ENCODE measurements at regions not wholly inside any gene's neighbourhood (a gene's known extent, or its start where the extent isn't known, plus 50 kb on each side); places are given as distances from the start of the nearest gene placed in this dataset.

- Histone ChIP-seq H2AFZ (ENCODE audit: low read depth, low read length) (no peak overlapping the region), H3K4me1 (ENCODE audit: insufficient read depth, low read length) (no peaks in the 10 kb centered on the region), H3K9me3 (ENCODE audit: insufficient read depth, low read depth, low read length) (no peaks in the 10 kb centered on the region), H3K9ac (ENCODE audit: low read length) (no peak overlapping the region), H3K36me3 (ENCODE audit: insufficient read depth, low read length) (no peaks in the 10 kb centered on the region), H3K4me2 (ENCODE audit: low read length) (no peak overlapping the region), H3K27ac (ENCODE audit: low read depth, low read length) (no peak overlapping the region), H4K20me1 (ENCODE audit: insufficient read depth, low read length) (no peaks in the 10 kb centered on the region), H3K79me2 (ENCODE audit: insufficient read depth, low read length) (no peaks in the 10 kb centered on the region), H3K4me3 (ENCODE audit: insufficient read depth, low read depth, low read length) (no peak overlapping the region), H3K27me3 (ENCODE audit: insufficient read depth, low read length) (no peaks in the 10 kb centered on the region)
- no peaks in the 10 kb centered on the region for H3K4me1 Mint-ChIP-seq (ENCODE audit: low read depth, unreplicated experiment)
- no peaks in the 10 kb centered on the region for H3K36me3 Mint-ChIP-seq (ENCODE audit: low read depth, unreplicated experiment)
- TF ChIP-seq, protein P1, sequence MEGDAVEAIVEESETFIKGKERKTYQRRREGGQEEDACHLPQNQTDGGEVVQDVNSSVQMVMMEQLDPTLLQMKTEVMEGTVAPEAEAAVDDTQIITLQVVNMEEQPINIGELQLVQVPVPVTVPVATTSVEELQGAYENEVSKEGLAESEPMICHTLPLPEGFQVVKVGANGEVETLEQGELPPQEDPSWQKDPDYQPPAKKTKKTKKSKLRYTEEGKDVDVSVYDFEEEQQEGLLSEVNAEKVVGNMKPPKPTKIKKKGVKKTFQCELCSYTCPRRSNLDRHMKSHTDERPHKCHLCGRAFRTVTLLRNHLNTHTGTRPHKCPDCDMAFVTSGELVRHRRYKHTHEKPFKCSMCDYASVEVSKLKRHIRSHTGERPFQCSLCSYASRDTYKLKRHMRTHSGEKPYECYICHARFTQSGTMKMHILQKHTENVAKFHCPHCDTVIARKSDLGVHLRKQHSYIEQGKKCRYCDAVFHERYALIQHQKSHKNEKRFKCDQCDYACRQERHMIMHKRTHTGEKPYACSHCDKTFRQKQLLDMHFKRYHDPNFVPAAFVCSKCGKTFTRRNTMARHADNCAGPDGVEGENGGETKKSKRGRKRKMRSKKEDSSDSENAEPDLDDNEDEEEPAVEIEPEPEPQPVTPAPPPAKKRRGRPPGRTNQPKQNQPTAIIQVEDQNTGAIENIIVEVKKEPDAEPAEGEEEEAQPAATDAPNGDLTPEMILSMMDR (IDR thresholded peaks at IDR 0.05; ENCODE audit: insufficient read depth, low read depth, low read length) = no peak
- TF ChIP-seq EZH2 (IDR thresholded peaks at IDR 0.05; ENCODE audit: insufficient read depth, low read length) = no peak
- no peaks in the 10 kb centered on the region for H3K9me3 Mint-ChIP-seq (ENCODE audit: unreplicated experiment)
- no peaks in the 10 kb centered on the region for H3K27me3 Mint-ChIP-seq (ENCODE audit: low read depth, unreplicated experiment)
- DNase-seq (ENCODE audit: low read depth) (no peak), FAIRE-seq (no peak)
- no peak overlapping the region for H3K27ac Mint-ChIP-seq (ENCODE audit: unreplicated experiment)
- no peak overlapping the region for H3K4me3 Mint-ChIP-seq (ENCODE audit: unreplicated experiment)
These were observed 546.0 kb upstream of the EPHA5 start for GRCh38 chr4:66216252-66216651.

GRCh38 chr4:66212489-66212888 lies 542.2 kb upstream of the EPHA5 start:
- FAIRE-seq (no peak), DNase-seq (ENCODE audit: low read depth) (no peak)
- H3K27ac ChIP-seq (ENCODE audit: low read depth, low read length) = no peak overlapping the region
- no peaks in the 10 kb centered on the region for H3K27me3 Mint-ChIP-seq (ENCODE audit: low read depth, unreplicated experiment)
- H3K4me1 ChIP-seq (ENCODE audit: insufficient read depth, low read length) = no peaks in the 10 kb centered on the region
- H2AFZ ChIP-seq (ENCODE audit: low read depth, low read length) = no peak overlapping the region
- H3K9me3 ChIP-seq (ENCODE audit: insufficient read depth, low read depth, low read length) = no peaks in the 10 kb centered on the region
- H4K20me1 ChIP-seq (ENCODE audit: insufficient read depth, low read length) = no peaks in the 10 kb centered on the region
- H3K9ac ChIP-seq (ENCODE audit: low read length) = no peak overlapping the region
- H3K9me3 Mint-ChIP-seq (ENCODE audit: unreplicated experiment) = peaks cover 10% of the 10 kb centered on the region
- no peaks in the 10 kb centered on the region for H3K27me3 ChIP-seq (ENCODE audit: insufficient read depth, low read length)
- H3K4me3 ChIP-seq (ENCODE audit: insufficient read depth, low read depth, low read length) = no peak overlapping the region
- no peaks in the 10 kb centered on the region for H3K4me1 Mint-ChIP-seq (ENCODE audit: low read depth, unreplicated experiment)
- H3K27ac Mint-ChIP-seq (ENCODE audit: unreplicated experiment) = no peak overlapping the region
- H3K36me3 ChIP-seq (ENCODE audit: insufficient read depth, low read length) = no peaks in the 10 kb centered on the region
- H3K4me3 Mint-ChIP-seq (ENCODE audit: unreplicated experiment) = no peak overlapping the region
- no peaks in the 10 kb centered on the region for H3K36me3 Mint-ChIP-seq (ENCODE audit: low read depth, unreplicated experiment)
- H3K4me2 ChIP-seq (ENCODE audit: low read length) = no peak overlapping the region
- no peaks in the 10 kb centered on the region for H3K79me2 ChIP-seq (ENCODE audit: insufficient read depth, low read length)
- TF ChIP-seq, protein P1 (IDR thresholded peaks at IDR 0.05; ENCODE audit: insufficient read depth, low read depth, low read length) = no peak
- no peak for TF ChIP-seq EZH2 (IDR thresholded peaks at IDR 0.05; ENCODE audit: insufficient read depth, low read length)

GRCh38 chr4:66204534-66205247 lies 534.4 kb upstream of the EPHA5 start:
- no peak overlapping the region for H3K27ac ChIP-seq (ENCODE audit: low read depth, low read length)
- no peaks in the 10 kb centered on the region for H3K36me3 ChIP-seq (ENCODE audit: insufficient read depth, low read length)
- H3K4me3 Mint-ChIP-seq (ENCODE audit: unreplicated experiment) = no peak overlapping the region
- no peaks in the 10 kb centered on the region for H3K27me3 Mint-ChIP-seq (ENCODE audit: low read depth, unreplicated experiment)
- no peaks in the 10 kb centered on the region for H3K9me3 ChIP-seq (ENCODE audit: insufficient read depth, low read depth, low read length)
- peaks cover 10% of the 10 kb centered on the region for H3K9me3 Mint-ChIP-seq (ENCODE audit: unreplicated experiment)
- DNase-seq (ENCODE audit: low read depth) (no peak), FAIRE-seq (no peak)
- H3K4me3 ChIP-seq (ENCODE audit: insufficient read depth, low read depth, low read length) = no peak overlapping the region
- no peaks in the 10 kb centered on the region for H3K4me1 Mint-ChIP-seq (ENCODE audit: low read depth, unreplicated experiment)
- H3K4me2 ChIP-seq (ENCODE audit: low read length) = no peak overlapping the region
- no peaks in the 10 kb centered on the region for H3K79me2 ChIP-seq (ENCODE audit: insufficient read depth, low read length)
- no peak overlapping the region for H2AFZ ChIP-seq (ENCODE audit: low read depth, low read length)
- no peaks in the 10 kb centered on the region for H3K4me1 ChIP-seq (ENCODE audit: insufficient read depth, low read length)
- H4K20me1 ChIP-seq (ENCODE audit: insufficient read depth, low read length) = no peaks in the 10 kb centered on the region
- TF ChIP-seq, protein P1 (IDR thresholded peaks at IDR 0.05; ENCODE audit: insufficient read depth, low read depth, low read length) = no peak
- no peak for TF ChIP-seq EZH2 (IDR thresholded peaks at IDR 0.05; ENCODE audit: insufficient read depth, low read length)
- no peaks in the 10 kb centered on the region for H3K36me3 Mint-ChIP-seq (ENCODE audit: low read depth, unreplicated experiment)
- H3K27me3 ChIP-seq (ENCODE audit: insufficient read depth, low read length) = no peaks in the 10 kb centered on the region
- H3K9ac ChIP-seq (ENCODE audit: low read length) = no peak overlapping the region
- H3K27ac Mint-ChIP-seq (ENCODE audit: unreplicated experiment) = no peak overlapping the region

All from astrocyte (in vitro differentiated cells and primary cell).